Breast epithelium (tissue), 4 donors: ENCODE measurements at regions not wholly inside any gene's neighbourhood (a gene's known extent, or its start where the extent isn't known, plus 50 kb on each side); places are given as distances from the start of the nearest gene placed in this dataset.

Experiments
- DNase-seq, 2 donors: peaks; one replicate each; pipeline ENCODE4 v3.0.0-alpha.2; 2019; ENCODE audit warnings: low spot score in 2 of 2
- H3K27ac ChIP-seq, 2 donors: fragments of 200-600 bp; sonication (generic) in 1 of 2; one replicate each; pipeline ENCODE4 v1.5.1; 2016 to 2019; ENCODE audit warnings: mild to moderate bottlenecking in 1 of 2
- H3K27me3 ChIP-seq, 2 donors: fragments of 200-600 bp; sonication (generic) in 1 of 2; one replicate each; pipeline versions ENCODE4 v1.5.1 to v1.6.0; 2017 to 2019; ENCODE audit warnings: control low read depth in 1 of 2, mild to moderate bottlenecking in 1 of 2
- H3K36me3 ChIP-seq: fragments of 200-600 bp; one replicate; pipeline ENCODE4 v1.5.1; 2019
- H3K4me1 ChIP-seq, 2 donors: fragments of 200-600 bp; sonication (generic); one replicate each; pipeline ENCODE4 v1.5.1; 2016 to 2019; ENCODE audit warnings: control low read depth in 1 of 2
- H3K4me3 ChIP-seq, 3 donors: fragments of 200-600 bp; sonication (generic); 1 replicate in 2 of 3; 2 replicates in 1 of 3; pipeline ENCODE4 v1.5.1; 2016 to 2019; ENCODE audit warnings: mild to moderate bottlenecking in 3 of 3, moderate library complexity in 2 of 3
- H3K9me3 ChIP-seq, 2 donors: fragments of 200-600 bp; sonication (generic) in 1 of 2; one replicate each; pipeline ENCODE4 v1.5.1; 2016 to 2019; ENCODE audit warnings: control low read depth in 1 of 2
- CTCF ChIP-seq, 3 donors: fragments of 450-650 bp; IDR thresholded peaks; one replicate each; pipeline ENCODE4 v1.5.1; 2016 to 2017; ENCODE audit warnings: antibody characterized with exemption in 3 of 3, mild to moderate bottlenecking in 3 of 3, moderate library complexity in 3 of 3
- POLR2A ChIP-seq: fragments of 450-650 bp; IDR thresholded peaks from one replicate; pipeline ENCODE4 v1.6.1; 2016; ENCODE audit warnings: antibody characterized with exemption, mild to moderate bottlenecking, moderate library complexity
- POLR2AphosphoS5 ChIP-seq, 3 donors: sonication (generic); formaldehyde crosslinking; IDR thresholded peaks; one replicate each; pipeline ENCODE4 v1.6.1; 2017; ENCODE audit warnings: antibody characterized with exemption in 3 of 3
- intact Hi-C: fragments of 100-400 bp; cut with DNase I; formaldehyde crosslinking; loops from one replicate; pipeline ENCODE4 v1.15.1; 2023; ENCODE audit warnings: low total_unique reads

GRCh38 chr3:132245552-132246142 is 71.6 kb upstream of the ACP3 start:
- Histone ChIP-seq H3K36me3 (no peaks in the 10 kb centered on the region), H3K4me1 (no peaks in the 10 kb centered on the region), H3K9me3 (no peaks in the 10 kb centered on the region), H3K4me3 (no peak overlapping the region), H3K27me3 (no peaks in the 10 kb centered on the region), H3K27ac (peak overlapping the region; percentile 32 to 50)
- peak in 1 of 2 donors; percentile 20 for DNase-seq
- intact Hi-C loops = no loop called here
- TF ChIP-seq POLR2A = no peak
- TF ChIP-seq POLR2AphosphoS5 (IDR thresholded peaks at IDR 0.05) = no peak
- no peak for TF ChIP-seq CTCF (IDR thresholded peaks at IDR 0.05)

GRCh38 chr3:132246212-132246611 is 71.0 kb upstream of the ACP3 start:
- no peaks in the 10 kb centered on the region for H3K27me3 ChIP-seq
- H3K9me3 ChIP-seq = no peaks in the 10 kb centered on the region
- H3K4me3 ChIP-seq = no peak overlapping the region
- TF ChIP-seq POLR2A (no peak), POLR2AphosphoS5 (IDR thresholded peaks at IDR 0.05) (no peak), CTCF (IDR thresholded peaks at IDR 0.05) (no peak)
- no peaks in the 10 kb centered on the region for H3K4me1 ChIP-seq
- H3K27ac ChIP-seq = peak overlapping the region; percentile 32 to 50
- H3K36me3 ChIP-seq = no peaks in the 10 kb centered on the region
- no peak for DNase-seq
- intact Hi-C loops = no loop called here

- H3K36me3 ChIP-seq = no peaks in the 10 kb centered on the region
- TF ChIP-seq POLR2A (no peak), POLR2AphosphoS5 (IDR thresholded peaks at IDR 0.05) (no peak), CTCF (IDR thresholded peaks at IDR 0.05) (no peak)
- intact Hi-C loops = no loop called here
- H3K27ac ChIP-seq = no peak overlapping the region
- no peak for DNase-seq
- H3K4me1 ChIP-seq = no peaks in the 10 kb centered on the region
- no peaks in the 10 kb centered on the region for H3K9me3 ChIP-seq
- no peak overlapping the region for H3K4me3 ChIP-seq
- H3K27me3 ChIP-seq = no peaks in the 10 kb centered on the region
Observed at GRCh38 chr3:132247211-132247610, 70.0 kb upstream of the ACP3 start.

- Histone ChIP-seq H3K36me3 (no peaks in the 10 kb centered on the region), H3K27me3 (no peaks in the 10 kb centered on the region), H3K4me1 (no peaks in the 10 kb centered on the region), H3K4me3 (no peak overlapping the region), H3K9me3 (no peaks in the 10 kb centered on the region), H3K27ac (no peak overlapping the region)
- no peak for TF ChIP-seq CTCF (IDR thresholded peaks at IDR 0.05)
- no peak for TF ChIP-seq POLR2A
- TF ChIP-seq POLR2AphosphoS5 (IDR thresholded peaks at IDR 0.05) = no peak
- no peak for DNase-seq
- intact Hi-C loops = no loop called here
Observed at GRCh38 chr3:132248490-132248889, 68.7 kb upstream of the ACP3 start.

- no peaks in the 10 kb centered on the region for H3K4me1 ChIP-seq
- no peak for DNase-seq
- H3K27me3 ChIP-seq = no peaks in the 10 kb centered on the region
- H3K27ac ChIP-seq = no peak overlapping the region
- H3K9me3 ChIP-seq = no peaks in the 10 kb centered on the region
- TF ChIP-seq POLR2A (no peak), CTCF (IDR thresholded peaks at IDR 0.05) (peak in 2 of 3 donors; percentile 64 to 69)
- no peak overlapping the region for H3K4me3 ChIP-seq
- no peaks in the 10 kb centered on the region for H3K36me3 ChIP-seq
- intact Hi-C loops = loop anchor here (10.0 kb wide), 1 partner anchor 91 kb away; no protein-coding TSS in a partner anchor
Observed at GRCh38 chr3:132253262-132253878, 63.8 kb upstream of the ACP3 start.
